ENCODE measurements at regions not wholly inside any gene's neighbourhood (a gene's known extent, or its start where the extent isn't known, plus 50 kb on each side); places are given as distances from the start of the nearest gene placed in this dataset.
"Not testable (repeated sequence)": the region's sequence is repeated elsewhere in the genome, so short reads cannot be mapped to it uniquely, and the experiment has no call there.

- Mint-ChIP-seq H3K27me3 (no peaks in the 10 kb centered on the region), H3K36me3 (no peaks in the 10 kb centered on the region), H3K4me3 (no peak overlapping the region), H3K9me3 (peaks cover 2% of the 10 kb centered on the region), H3K27ac (no peak overlapping the region), H3K4me1 (ENCODE audit: low read depth in 2 of 2) (no peaks in the 10 kb centered on the region)
- ATAC-seq (no peak), DNase-seq (ENCODE audit: low spot score) (no peak)
Measured at GRCh38 chr13:65133094-65133493, 2097.0 kb downstream of the PCDH9 start.

DNA sequence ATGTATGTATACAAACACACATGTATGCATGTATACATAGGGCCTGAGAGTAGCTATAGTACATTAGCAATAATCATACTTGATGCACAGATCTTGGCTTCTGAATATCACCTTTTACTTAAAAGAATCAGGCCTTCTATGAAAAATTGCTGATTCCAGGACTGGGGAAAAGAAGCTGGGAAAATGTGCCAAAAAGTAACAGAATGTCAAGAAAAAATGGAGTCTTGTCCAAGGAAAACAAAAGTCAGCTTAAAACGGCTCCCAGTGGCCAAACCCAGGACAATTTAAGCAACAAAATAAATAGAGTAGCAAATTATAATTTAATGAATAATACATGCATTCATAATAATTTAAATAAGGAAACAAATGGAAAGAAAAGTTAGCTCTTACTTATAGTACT lies 2104.9 kb downstream of the PCDH9 start:
- no peaks in the 10 kb centered on the region for H3K27me3 Mint-ChIP-seq
- DNase-seq (ENCODE audit: low spot score) (no peak), ATAC-seq (no peak)
- no peak overlapping the region for H3K4me3 Mint-ChIP-seq
- peaks cover 8% of the 10 kb centered on the region for H3K9me3 Mint-ChIP-seq
- H3K27ac Mint-ChIP-seq: no peak overlapping the region
- no peaks in the 10 kb centered on the region for H3K36me3 Mint-ChIP-seq
- H3K4me1 Mint-ChIP-seq (ENCODE audit: low read depth in 2 of 2): no peaks in the 10 kb centered on the region

DNA sequence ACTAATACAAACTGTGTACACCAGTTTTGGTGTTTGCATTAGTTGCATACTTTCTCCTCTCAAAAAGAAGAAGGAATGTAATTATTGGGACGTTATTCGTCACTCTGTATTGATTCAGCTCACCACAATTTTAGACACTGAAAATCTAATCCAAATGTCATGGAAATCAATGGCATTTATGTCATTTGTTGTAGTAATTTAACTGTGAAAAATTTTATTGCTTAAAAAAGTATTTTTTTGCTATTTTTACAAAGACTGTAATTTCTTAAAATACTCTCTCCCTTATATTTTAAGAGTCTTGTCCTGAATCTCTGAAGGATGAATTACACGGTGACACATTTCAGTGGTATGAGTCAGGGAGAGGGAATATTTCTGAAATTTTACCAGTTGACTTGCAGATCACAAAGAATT lies 2117.6 kb downstream of the PCDH9 start:
- no peak for DNase-seq (ENCODE audit: low spot score)
- no peak for ATAC-seq
- H3K27me3 Mint-ChIP-seq: no peaks in the 10 kb centered on the region
- H3K4me1 Mint-ChIP-seq (ENCODE audit: low read depth in 2 of 2): no peaks in the 10 kb centered on the region
- no peak overlapping the region for H3K27ac Mint-ChIP-seq
- H3K4me3 Mint-ChIP-seq: no peak overlapping the region
- no peaks in the 10 kb centered on the region for H3K36me3 Mint-ChIP-seq
- peaks cover 12% of the 10 kb centered on the region for H3K9me3 Mint-ChIP-seq

DNA sequence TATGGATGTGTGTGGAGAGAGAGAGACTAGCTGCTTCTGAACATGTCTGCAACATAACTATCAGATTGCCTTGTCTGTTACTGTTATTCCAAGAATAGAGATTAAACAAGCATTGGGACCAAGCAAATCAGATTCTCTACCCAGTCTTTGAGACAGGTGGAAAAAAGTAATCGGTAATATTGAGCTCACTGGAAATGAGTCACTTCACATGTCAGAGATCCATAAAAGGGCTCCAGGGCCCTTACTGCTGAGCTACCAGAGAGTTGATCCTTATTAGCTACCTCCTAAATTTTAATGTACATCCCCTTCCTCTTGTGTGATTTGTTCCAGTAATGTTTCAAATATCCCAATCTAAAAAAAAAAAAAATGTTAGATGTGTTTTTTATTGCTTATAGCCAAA lies 2118.0 kb downstream of the PCDH9 start:
- peaks cover under 1% of the 10 kb centered on the region for H3K36me3 Mint-ChIP-seq
- ATAC-seq: no peak
- H3K4me1 Mint-ChIP-seq (ENCODE audit: low read depth in 2 of 2): no peaks in the 10 kb centered on the region
- H3K9me3 Mint-ChIP-seq: peaks cover 14% of the 10 kb centered on the region
- H3K4me3 Mint-ChIP-seq: no peak overlapping the region
- no peaks in the 10 kb centered on the region for H3K27me3 Mint-ChIP-seq
- H3K27ac Mint-ChIP-seq: no peak overlapping the region
- no peak for DNase-seq (ENCODE audit: low spot score)

GRCh38 chr13:65111223-65111622 lies 2118.9 kb downstream of the PCDH9 start:
- peaks cover 8% of the 10 kb centered on the region for H3K36me3 Mint-ChIP-seq
- H3K27ac Mint-ChIP-seq: no peak overlapping the region
- no peaks in the 10 kb centered on the region for H3K4me1 Mint-ChIP-seq (ENCODE audit: low read depth in 2 of 2)
- DNase-seq (ENCODE audit: low spot score) (no peak), ATAC-seq (no peak)
- H3K27me3 Mint-ChIP-seq: no peaks in the 10 kb centered on the region
- peaks cover 23% of the 10 kb centered on the region for H3K9me3 Mint-ChIP-seq
- no peak overlapping the region for H3K4me3 Mint-ChIP-seq

GRCh38 chr13:65104436-65104835 lies 2125.7 kb downstream of the PCDH9 start:
- H3K27me3 Mint-ChIP-seq; H3K27ac Mint-ChIP-seq; H3K4me3 Mint-ChIP-seq; DNase-seq (ENCODE audit: low spot score); H3K4me1 Mint-ChIP-seq (ENCODE audit: low read depth in 2 of 2); ATAC-seq; H3K36me3 Mint-ChIP-seq: not testable (repeated sequence)
- peaks cover 28% of the 10 kb centered on the region for H3K9me3 Mint-ChIP-seq

DNA sequence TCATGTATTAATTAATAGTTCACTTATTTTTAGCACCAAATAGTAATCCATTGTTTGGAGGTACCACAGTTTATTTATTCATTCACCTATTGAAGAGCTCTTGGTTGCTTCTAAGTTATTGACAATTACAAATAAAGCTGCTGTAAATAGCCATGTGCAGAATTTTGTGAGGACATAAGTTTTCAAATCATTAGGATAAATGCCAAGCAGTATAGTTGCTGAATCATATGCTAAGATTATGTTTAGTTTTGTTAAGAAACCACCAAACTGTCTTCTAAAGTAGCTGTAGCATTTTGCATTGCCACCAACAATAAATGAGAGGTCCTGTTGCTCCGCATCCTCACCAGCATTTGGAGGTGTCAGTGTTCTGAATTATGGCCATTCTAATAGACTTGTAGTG lies 2126.8 kb downstream of the PCDH9 start:
- Mint-ChIP-seq H3K36me3 (peaks cover 8% of the 10 kb centered on the region), H3K4me1 (ENCODE audit: low read depth in 2 of 2) (no peaks in the 10 kb centered on the region), H3K27me3 (no peaks in the 10 kb centered on the region), H3K4me3 (no peak overlapping the region), H3K9me3 (peaks cover 22% of the 10 kb centered on the region), H3K27ac (no peak overlapping the region)
- DNase-seq (ENCODE audit: low spot score) (no peak), ATAC-seq (no peak)

GRCh38 chr13:65095161-65096082 lies 2134.7 kb downstream of the PCDH9 start:
- no peaks in the 10 kb centered on the region for H3K36me3 Mint-ChIP-seq
- DNase-seq (ENCODE audit: low spot score) (no peak), ATAC-seq (no peak)
- H3K27ac Mint-ChIP-seq: no peak overlapping the region
- H3K4me3 Mint-ChIP-seq: no peak overlapping the region
- no peaks in the 10 kb centered on the region for H3K27me3 Mint-ChIP-seq
- H3K4me1 Mint-ChIP-seq (ENCODE audit: low read depth in 2 of 2): no peaks in the 10 kb centered on the region
- peaks cover 10% of the 10 kb centered on the region for H3K9me3 Mint-ChIP-seq

GRCh38 chr13:65093357-65093756 lies 2136.8 kb downstream of the PCDH9 start:
- H3K4me1 Mint-ChIP-seq (ENCODE audit: low read depth in 2 of 2): no peaks in the 10 kb centered on the region
- DNase-seq (ENCODE audit: low spot score) (no peak), ATAC-seq (no peak)
- no peak overlapping the region for H3K4me3 Mint-ChIP-seq
- H3K36me3 Mint-ChIP-seq: no peaks in the 10 kb centered on the region
- no peaks in the 10 kb centered on the region for H3K27me3 Mint-ChIP-seq
- H3K9me3 Mint-ChIP-seq: peaks cover 9% of the 10 kb centered on the region
- no peak overlapping the region for H3K27ac Mint-ChIP-seq

DNA sequence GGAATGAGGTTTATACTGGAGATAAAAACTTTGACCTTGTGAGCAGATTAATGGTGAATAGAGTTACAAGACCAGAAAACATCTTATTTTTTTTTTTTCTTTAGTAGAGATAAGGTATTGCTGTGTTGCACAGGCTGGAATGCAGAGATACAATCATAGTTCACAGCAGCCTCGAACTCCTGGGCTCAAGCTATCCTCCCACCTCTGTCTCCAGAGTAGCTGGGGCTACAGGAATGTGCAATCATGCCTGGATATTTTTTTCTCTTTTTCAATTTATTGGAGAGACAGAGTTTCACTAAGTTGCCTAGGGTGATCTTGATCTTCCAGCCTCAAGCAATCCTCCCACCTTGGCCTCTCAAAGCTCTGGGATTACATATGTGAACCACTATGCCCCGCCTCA lies 2139.1 kb downstream of the PCDH9 start:
- no peak overlapping the region for H3K4me3 Mint-ChIP-seq
- H3K9me3 Mint-ChIP-seq: peaks cover 9% of the 10 kb centered on the region
- DNase-seq (ENCODE audit: low spot score): no peak
- no peak for ATAC-seq
- H3K36me3 Mint-ChIP-seq: no peaks in the 10 kb centered on the region
- H3K27me3 Mint-ChIP-seq: no peaks in the 10 kb centered on the region
- no peaks in the 10 kb centered on the region for H3K4me1 Mint-ChIP-seq (ENCODE audit: low read depth in 2 of 2)
- no peak overlapping the region for H3K27ac Mint-ChIP-seq

DNA sequence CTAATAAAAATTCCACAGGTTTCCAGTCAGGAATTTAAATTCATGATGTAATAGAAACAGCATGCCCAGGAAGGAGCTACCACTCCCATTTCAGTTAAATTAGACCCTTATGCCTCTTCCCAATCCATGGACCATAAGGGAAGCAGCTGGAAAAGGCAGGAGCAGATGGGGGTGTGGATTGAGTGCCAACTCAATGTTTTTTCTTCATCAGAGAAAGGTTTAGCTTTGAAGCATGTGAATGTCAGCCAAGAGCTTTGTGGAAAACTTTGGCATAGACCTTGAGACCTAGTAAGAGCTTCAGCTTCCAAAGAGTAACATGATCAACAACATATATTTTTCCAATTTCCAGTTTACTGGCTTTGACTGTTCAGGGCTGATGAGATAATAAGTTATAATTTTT lies 2139.9 kb downstream of the PCDH9 start:
- ATAC-seq (no peak), DNase-seq (ENCODE audit: low spot score) (no peak)
- Mint-ChIP-seq H3K27me3 (no peaks in the 10 kb centered on the region), H3K27ac (no peak overlapping the region), H3K36me3 (no peaks in the 10 kb centered on the region), H3K4me3 (no peak overlapping the region), H3K9me3 (peaks cover 9% of the 10 kb centered on the region), H3K4me1 (ENCODE audit: low read depth in 2 of 2) (no peaks in the 10 kb centered on the region)

DNA sequence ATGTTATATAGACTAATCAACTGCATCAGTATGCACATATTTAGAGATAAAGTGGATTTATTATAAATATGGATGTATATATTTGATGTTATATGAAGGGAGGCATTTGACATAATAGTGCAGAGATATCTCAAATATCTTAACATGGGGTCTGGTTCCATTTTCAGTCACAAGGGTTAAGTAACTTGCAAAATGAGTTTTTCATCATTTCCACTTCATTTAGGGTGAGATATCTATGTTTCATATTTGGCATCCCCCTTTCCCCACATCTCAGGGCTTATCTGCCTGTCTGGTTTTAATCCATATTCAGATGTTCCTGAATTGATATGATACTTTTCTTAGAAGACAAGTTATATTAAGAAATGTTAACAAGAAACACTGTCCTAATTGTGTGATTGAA lies 2141.2 kb downstream of the PCDH9 start:
- Mint-ChIP-seq H3K4me3 (no peak overlapping the region), H3K36me3 (no peaks in the 10 kb centered on the region), H3K9me3 (peaks cover 9% of the 10 kb centered on the region)

DNA sequence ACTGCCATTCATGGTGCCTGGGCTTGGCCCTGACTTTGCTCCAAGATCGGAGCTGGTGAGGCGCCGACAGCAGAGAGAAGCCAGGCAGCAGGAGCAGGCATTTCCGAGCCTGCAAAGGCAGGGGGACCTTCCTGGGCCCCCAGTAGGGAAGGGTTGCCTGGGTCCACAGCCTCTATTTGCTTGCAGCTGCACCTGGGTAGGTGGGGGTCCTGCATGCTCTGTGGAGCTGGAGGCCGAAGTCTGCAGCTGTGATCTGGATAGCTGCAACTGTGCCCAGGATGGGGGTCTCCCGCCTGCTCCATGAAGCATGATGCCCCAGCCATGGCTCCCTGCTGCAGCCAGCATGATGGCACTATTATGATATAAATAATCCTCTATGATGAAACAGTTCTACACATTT lies 2144.2 kb downstream of the PCDH9 start:
- no peaks in the 10 kb centered on the region for H3K36me3 Mint-ChIP-seq
- no peak overlapping the region for H3K4me3 Mint-ChIP-seq
- no peaks in the 10 kb centered on the region for H3K27me3 Mint-ChIP-seq
- ATAC-seq (no peak), DNase-seq (ENCODE audit: low spot score) (no peak)
- no peak overlapping the region for H3K27ac Mint-ChIP-seq
- peaks cover 9% of the 10 kb centered on the region for H3K9me3 Mint-ChIP-seq
- H3K4me1 Mint-ChIP-seq (ENCODE audit: low read depth in 2 of 2): no peaks in the 10 kb centered on the region

More for the DNA sequence above, 2141.2 kb downstream of the PCDH9 start:
- Mint-ChIP-seq H3K4me1 (ENCODE audit: low read depth in 2 of 2) (no peaks in the 10 kb centered on the region), H3K27me3 (no peaks in the 10 kb centered on the region), H3K27ac (no peak overlapping the region)
- no peak for ATAC-seq
- DNase-seq (ENCODE audit: low spot score): no peak

GRCh38 chr13:65074248-65074647 lies 2155.9 kb downstream of the PCDH9 start:
- H3K27ac Mint-ChIP-seq: no peak overlapping the region
- peaks cover 6% of the 10 kb centered on the region for H3K9me3 Mint-ChIP-seq
- H3K27me3 Mint-ChIP-seq: no peaks in the 10 kb centered on the region
- no peaks in the 10 kb centered on the region for H3K36me3 Mint-ChIP-seq
- ATAC-seq (no peak), DNase-seq (ENCODE audit: low spot score) (no peak)
- no peaks in the 10 kb centered on the region for H3K4me1 Mint-ChIP-seq (ENCODE audit: low read depth in 2 of 2)
- no peak overlapping the region for H3K4me3 Mint-ChIP-seq

GRCh38 chr13:65064967-65065366 lies 2165.2 kb downstream of the PCDH9 start:
- no peak overlapping the region for H3K4me3 Mint-ChIP-seq
- ATAC-seq: no peak

More at GRCh38 chr13:65064967-65065366, 2165.2 kb downstream of the PCDH9 start:
- H3K36me3 Mint-ChIP-seq: no peaks in the 10 kb centered on the region
- H3K27me3 Mint-ChIP-seq: no peaks in the 10 kb centered on the region
- DNase-seq (ENCODE audit: low spot score): no peak
- peaks cover 5% of the 10 kb centered on the region for H3K9me3 Mint-ChIP-seq
- H3K4me1 Mint-ChIP-seq (ENCODE audit: low read depth in 2 of 2): no peaks in the 10 kb centered on the region
- no peak overlapping the region for H3K27ac Mint-ChIP-seq

Data from natural killer cell treated with Interleukin-12 subunit alpha and Interleukin-12 subunit beta and Interleukin-15 and Interleukin-18, amount 100 ng/mL, for 72 hours (primary cell).